Endothelial cell of umbilical vein (primary cell): ENCODE measurements at regions not wholly inside any gene's neighbourhood (a gene's known extent, or its start where the extent isn't known, plus 50 kb on each side); places are given as distances from the start of the nearest gene placed in this dataset.

Experiments used
- BruUV-seq: library from RNA; stranded (reverse); fragments of 400-500 nt; replicated peaks from 2 replicates; lab custom pipeline; 2021; lab: Mats Ljungman, UMichigan
- CTCF ChIA-PET: fragments of 300-600, 350-600 bp; sonication (Branson Sonifier 250); formaldehyde crosslinking; loops from one replicate; lab custom pipeline; 2021; ENCODE audit warnings: antibody characterized with exemption, inconsistent platforms; lab: Charles Lee
- POLR2A ChIA-PET: fragments of 300-600, 350-600 bp; sonication (Branson Sonifier 250); formaldehyde crosslinking; loops from one replicate; lab custom pipeline; 2021; ENCODE audit warnings: antibody characterized with exemption, inconsistent platforms; lab: Charles Lee
- DNase-seq: peaks from one replicate; pipeline ENCODE4 v3.0.0-alpha.2; 2011; ENCODE audit warnings: low read depth, low spot score
- FAIRE-seq: peaks from 2 replicates; lab custom pipeline; 2011; peaks lifted over from hg19 to GRCh38; lab: Jason Lieb, UNC
- H2AFZ ChIP-seq: 2 replicates; pipeline ENCODE4 v1.6.0; 2012; ENCODE audit warnings: low read depth, low read length, control low read depth, inconsistent platforms
- H3K27ac ChIP-seq: 2 replicates; pipeline ENCODE4 v1.5.1; 2011; ENCODE audit warnings: low read depth, mild to moderate bottlenecking, control low read depth, low read length, moderate library complexity; ENCODE audit not compliant: insufficient read depth
- H3K27me3 ChIP-seq, 2 experiments: 2 replicates each; pipeline versions ENCODE4 v1.6.0 to v1.6.1; 2011; ENCODE audit warnings: low read length in 2 of 2, mixed read lengths in 1 of 2; ENCODE audit not compliant: control insufficient read depth in 2 of 2, insufficient read depth in 2 of 2
- H3K36me3 ChIP-seq, 2 experiments: 2 replicates in 1 of 2; 3 replicates in 1 of 2; pipeline ENCODE4 v1.5.1; 2011; ENCODE audit warnings: low read length in 2 of 2, mild to moderate bottlenecking in 1 of 2, moderate library complexity in 1 of 2; ENCODE audit not compliant: control insufficient read depth in 2 of 2, insufficient read depth in 2 of 2; ENCODE audit errors: extremely low read depth in 1 of 2
- H3K4me1 ChIP-seq: 3 replicates; pipeline ENCODE4 v1.5.1; 2011; ENCODE audit warnings: mild to moderate bottlenecking, low read length; ENCODE audit not compliant: control insufficient read depth, insufficient read depth; ENCODE audit errors: extremely low read depth
- H3K4me2 ChIP-seq: 2 replicates; pipeline ENCODE4 v1.6.1; 2011; ENCODE audit warnings: low read length, control low read depth, mixed read lengths; ENCODE audit not compliant: insufficient read depth
- H3K4me3 ChIP-seq, 3 experiments: fragments of 200-600 bp in 1 of 3; sonication (generic), shearing (Covaris generic) in 1 of 3; replicated peaks in 1 of 3; 2 replicates each; pipeline ENCODE4 v1.5.1; 2011 to 2016; ENCODE audit warnings: control low read depth in 3 of 3, low read length in 3 of 3, mild to moderate bottlenecking in 2 of 3, inconsistent platforms in 1 of 3, low read depth in 1 of 3, moderate library complexity in 1 of 3; ENCODE audit not compliant: insufficient read depth in 1 of 3
- H3K79me2 ChIP-seq: 2 replicates; pipeline ENCODE4 v1.6.0; 2012; ENCODE audit warnings: low read length, inconsistent platforms; ENCODE audit not compliant: control insufficient read depth, insufficient read depth
- H3K9ac ChIP-seq: replicated peaks from 2 replicates; pipeline ENCODE3; 2011; ENCODE audit warnings: low read length, control low read depth; ENCODE audit not compliant: insufficient read depth; ENCODE audit errors: extremely low read depth
- H3K9me1 ChIP-seq: replicated peaks from 3 replicates; pipeline ENCODE4 v1.6.0; 2011; ENCODE audit warnings: mild to moderate bottlenecking, low read length; ENCODE audit not compliant: control insufficient read depth, insufficient read depth; ENCODE audit errors: extremely low read depth
- H3K9me3 ChIP-seq: replicated peaks from 2 replicates; pipeline ENCODE4 v1.5.1; 2012; ENCODE audit warnings: low read length, inconsistent platforms; ENCODE audit not compliant: control insufficient read depth, insufficient read depth
- H4K20me1 ChIP-seq: replicated peaks from 2 replicates; pipeline ENCODE3; 2011; ENCODE audit warnings: mild to moderate bottlenecking, low read length; ENCODE audit not compliant: control insufficient read depth, insufficient read depth; ENCODE audit errors: extremely low read depth
- CTCF ChIP-seq, 2 donors: IDR thresholded peaks; 1 replicate in 1 of 2; 2 replicates in 1 of 2; pipeline ENCODE4 v1.5.1; 2011; ENCODE audit warnings: low read length in 2 of 2, mild to moderate bottlenecking in 2 of 2, moderate library complexity in 2 of 2, control low read depth in 1 of 2, inconsistent platforms in 1 of 2, low read depth in 1 of 2; ENCODE audit not compliant: insufficient read depth in 1 of 2; ENCODE audit errors: extremely low read depth in 1 of 2
- EZH2 ChIP-seq: IDR thresholded peaks from 2 replicates; pipeline ENCODE4 v1.6.1; 2012; ENCODE audit warnings: borderline replicate concordance, low read depth, mild to moderate bottlenecking, moderate library complexity, low read length, inconsistent platforms; ENCODE audit not compliant: severe bottlenecking
- FOS ChIP-seq: IDR thresholded peaks from 2 replicates; pipeline ENCODE4 v1.6.1; 2011; ENCODE audit warnings: mild to moderate bottlenecking, low read length, moderate library complexity, borderline replicate concordance; ENCODE audit not compliant: insufficient read depth
- JUN ChIP-seq: IDR thresholded peaks from 2 replicates; pipeline ENCODE4 v1.6.1; 2011; ENCODE audit warnings: borderline replicate concordance, low read depth; ENCODE audit not compliant: insufficient read length, insufficient read depth
- MAX ChIP-seq: IDR thresholded peaks from 2 replicates; pipeline ENCODE4 v1.6.1; 2011; ENCODE audit not compliant: insufficient read depth, insufficient read length
- MYC ChIP-seq: IDR thresholded peaks from one replicate; pipeline ENCODE4 v1.6.1; 2011; ENCODE audit warnings: mild to moderate bottlenecking, low read depth, low read length
- POLR2A ChIP-seq: IDR thresholded peaks from 2 replicates; pipeline ENCODE4 v1.6.1; 2012; ENCODE audit warnings: low read depth, mild to moderate bottlenecking, control low read depth, low read length
- POLR2AphosphoS5 ChIP-seq: IDR thresholded peaks from 2 replicates; pipeline ENCODE4 v1.6.1; 2012; ENCODE audit warnings: low read depth, mild to moderate bottlenecking, control low read depth, low read length, moderate library complexity; ENCODE audit not compliant: insufficient read depth
- dilution Hi-C: fragments of 300-500 bp; cut with MboI; formaldehyde crosslinking; loops from one replicate; pipeline ENCODE4 v1.15.0; 2019; ENCODE audit warnings: low sequenced_read_pairs; ENCODE audit not compliant: extremely low pct_ligation_motif_present
- intact Hi-C: fragments of 100-400 bp; cut with micrococcal nuclease; formaldehyde crosslinking; loops from one replicate; pipeline ENCODE4 v1.10.0; 2022

- intact Hi-C loops (no loop called here), dilution Hi-C loops (no loop called here)
- Histone ChIP-seq H4K20me1 (no peaks in the 10 kb centered on the region), H3K4me1 (no peaks in the 10 kb centered on the region), H2AFZ (no peak overlapping the region), H3K9me1 (no peaks in the 10 kb centered on the region), H3K27me3 (peaks cover 0 to 2% of the 10 kb centered on the region in 2 experiments), H3K36me3 (no peaks in the 10 kb centered on the region), H3K4me2 (no peak overlapping the region), H3K79me2 (no peaks in the 10 kb centered on the region), H3K27ac (no peak overlapping the region), H3K9me3 (no peaks in the 10 kb centered on the region), H3K4me3 (no peak overlapping the region), H3K9ac (no peak overlapping the region)
- DNase-seq: no peak
- BruUV-seq: no TSS peak
- TF ChIP-seq CTCF (IDR thresholded peaks at IDR 0.05; ENCODE audit: extremely low read depth in 1 of 2, insufficient read depth in 1 of 2, low read depth in 1 of 2, low read length in 2 of 2) (no peak), EZH2 (no peak), FOS (no peak), MYC (no peak), POLR2AphosphoS5 (no peak)
- CTCF ChIA-PET: no interaction called here
- POLR2A ChIA-PET: no interaction called here
- FAIRE-seq: no peak
These were observed 155.1 kb upstream of the TMEM229A start for GRCh38 chr7:124187962-124188361.

DNA sequence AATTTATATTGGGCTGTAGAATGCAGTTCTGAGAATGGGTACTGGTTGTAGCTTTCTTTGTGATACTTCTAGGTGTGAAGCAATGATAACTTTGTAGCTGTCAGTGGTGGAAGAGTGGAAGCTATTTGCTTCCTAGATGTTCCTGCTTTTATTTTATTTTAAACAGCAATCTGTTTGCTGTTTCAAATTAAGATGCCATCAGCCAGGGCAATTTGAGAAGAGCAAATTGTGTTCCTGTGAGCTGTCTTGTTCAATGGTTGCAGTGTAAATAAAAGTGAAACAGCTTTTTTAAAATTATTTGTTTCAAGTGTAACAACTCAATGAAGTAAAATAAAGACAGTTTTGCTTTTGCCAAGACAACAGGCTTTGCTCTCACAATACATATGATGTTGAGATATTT, 150.8 kb upstream of the TMEM229A start:
- no peak overlapping the region for H3K27ac ChIP-seq
- H3K27me3 ChIP-seq: peaks cover 0 to 2% of the 10 kb centered on the region in 2 experiments
- no peaks in the 10 kb centered on the region for H3K36me3 ChIP-seq
- no peaks in the 10 kb centered on the region for H4K20me1 ChIP-seq
- no peaks in the 10 kb centered on the region for H3K9me3 ChIP-seq
- H3K4me1 ChIP-seq: no peaks in the 10 kb centered on the region
- H3K79me2 ChIP-seq: no peaks in the 10 kb centered on the region
- CTCF ChIA-PET: no interaction called here
- no peak overlapping the region for H3K4me2 ChIP-seq
- no TSS peak for BruUV-seq
- intact Hi-C loops (no loop called here), dilution Hi-C loops (no loop called here)
- no peak for FAIRE-seq
- no peak overlapping the region for H2AFZ ChIP-seq
- no peaks in the 10 kb centered on the region for H3K9me1 ChIP-seq
- no peak for DNase-seq
- POLR2A ChIA-PET: no interaction called here
- no peak overlapping the region for H3K4me3 ChIP-seq
- H3K9ac ChIP-seq: no peak overlapping the region
- TF ChIP-seq MYC (no peak), EZH2 (no peak), MAX (no peak), CTCF (IDR thresholded peaks at IDR 0.05; ENCODE audit: extremely low read depth in 1 of 2, insufficient read depth in 1 of 2, low read depth in 1 of 2, low read length in 2 of 2) (no peak), POLR2AphosphoS5 (no peak), JUN (no peak), POLR2A (no peak)
